GM12891 (cell line): ENCODE measurements at regions not wholly inside any gene's neighbourhood (a gene's known extent, or its start where the extent isn't known, plus 50 kb on each side); places are given as distances from the start of the nearest gene placed in this dataset.

Experiments used
- PAX5 ChIP-seq: IDR thresholded peaks from 2 replicates; pipeline ENCODE4 v1.6.1; 2011; ENCODE audit warnings: low read length, moderate library complexity, mild to moderate bottlenecking; ENCODE audit not compliant: insufficient read depth, severe bottlenecking
- POLR2A ChIP-seq: IDR thresholded peaks from 2 replicates; pipeline ENCODE4 v1.6.1; 2011; ENCODE audit warnings: low read depth, low read length, control low read depth
- POLR2AphosphoS5 ChIP-seq: IDR thresholded peaks from 2 replicates; pipeline ENCODE4 v1.6.1; 2011; ENCODE audit warnings: low read depth, low read length, control low read depth
- SPI1 ChIP-seq: IDR thresholded peaks from 2 replicates; pipeline ENCODE4 v1.6.1; 2011; ENCODE audit warnings: low read depth, low read length, control low read depth
- TAF1 ChIP-seq: IDR thresholded peaks from 2 replicates; pipeline ENCODE4 v1.6.1; 2011; ENCODE audit warnings: low read depth, low read length, control low read depth

GRCh38 chr9:105091004-105091640 lies 153.3 kb upstream of the SLC44A1 start:
- no peak for TF ChIP-seq POLR2AphosphoS5
- TF ChIP-seq PAX5: no peak
- TF ChIP-seq POLR2A: no peak
- TF ChIP-seq SPI1: no peak
- no peak for TF ChIP-seq TAF1
